LNCAP (cell line): ENCODE measurements at regions not wholly inside any gene's neighbourhood (a gene's known extent, or its start where the extent isn't known, plus 50 kb on each side); places are given as distances from the start of the nearest gene placed in this dataset.

Experiments
- TF ChIP-seq, protein P1 (sequence below): fragments of 450-650 bp; IDR thresholded peaks from 2 replicates; pipeline ENCODE4 v1.5.1; 2017; ENCODE audit warnings: mild to moderate bottlenecking

DNA sequence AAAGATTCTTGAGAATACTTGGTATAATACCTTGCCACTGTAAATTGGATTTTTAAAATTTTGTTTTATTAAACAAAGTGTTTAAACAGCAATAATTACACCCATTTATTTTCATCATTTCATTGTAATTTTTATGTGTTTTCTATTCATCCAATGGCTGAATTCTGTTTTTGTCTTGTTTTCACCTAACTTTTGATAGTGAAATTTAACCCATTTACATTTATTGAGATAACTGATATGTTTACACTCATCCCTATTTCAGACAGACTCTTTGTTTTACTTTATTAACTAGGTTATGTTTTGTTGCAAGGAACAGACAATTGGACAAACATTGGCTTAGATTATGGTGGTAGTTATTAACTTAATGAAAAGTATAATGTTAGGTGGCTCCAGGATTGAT, 113.1 kb upstream of the REG3A start:
- TF ChIP-seq, protein P1, sequence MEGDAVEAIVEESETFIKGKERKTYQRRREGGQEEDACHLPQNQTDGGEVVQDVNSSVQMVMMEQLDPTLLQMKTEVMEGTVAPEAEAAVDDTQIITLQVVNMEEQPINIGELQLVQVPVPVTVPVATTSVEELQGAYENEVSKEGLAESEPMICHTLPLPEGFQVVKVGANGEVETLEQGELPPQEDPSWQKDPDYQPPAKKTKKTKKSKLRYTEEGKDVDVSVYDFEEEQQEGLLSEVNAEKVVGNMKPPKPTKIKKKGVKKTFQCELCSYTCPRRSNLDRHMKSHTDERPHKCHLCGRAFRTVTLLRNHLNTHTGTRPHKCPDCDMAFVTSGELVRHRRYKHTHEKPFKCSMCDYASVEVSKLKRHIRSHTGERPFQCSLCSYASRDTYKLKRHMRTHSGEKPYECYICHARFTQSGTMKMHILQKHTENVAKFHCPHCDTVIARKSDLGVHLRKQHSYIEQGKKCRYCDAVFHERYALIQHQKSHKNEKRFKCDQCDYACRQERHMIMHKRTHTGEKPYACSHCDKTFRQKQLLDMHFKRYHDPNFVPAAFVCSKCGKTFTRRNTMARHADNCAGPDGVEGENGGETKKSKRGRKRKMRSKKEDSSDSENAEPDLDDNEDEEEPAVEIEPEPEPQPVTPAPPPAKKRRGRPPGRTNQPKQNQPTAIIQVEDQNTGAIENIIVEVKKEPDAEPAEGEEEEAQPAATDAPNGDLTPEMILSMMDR: no peak

DNA sequence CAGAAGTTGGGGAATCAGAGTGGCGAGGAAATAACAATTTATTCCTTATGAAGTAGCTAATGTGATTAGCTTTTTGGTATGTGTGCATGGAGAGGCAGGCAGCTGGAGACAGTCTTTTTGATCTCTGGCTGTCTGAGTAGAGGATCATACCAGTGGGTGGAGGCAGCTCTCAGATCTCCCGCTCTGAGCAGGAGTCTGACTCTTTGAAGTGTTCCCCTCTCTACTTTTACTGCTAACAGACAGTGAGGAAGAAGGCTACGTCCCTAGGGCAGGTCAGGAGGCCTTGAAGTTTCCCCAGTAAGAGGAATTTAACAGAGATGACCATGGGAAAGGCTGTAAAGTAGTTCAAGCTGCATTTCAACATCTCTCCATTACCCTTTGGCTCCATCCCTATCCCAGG, 111.9 kb upstream of the REG3A start:
- TF ChIP-seq, protein P1: no peak

DNA sequence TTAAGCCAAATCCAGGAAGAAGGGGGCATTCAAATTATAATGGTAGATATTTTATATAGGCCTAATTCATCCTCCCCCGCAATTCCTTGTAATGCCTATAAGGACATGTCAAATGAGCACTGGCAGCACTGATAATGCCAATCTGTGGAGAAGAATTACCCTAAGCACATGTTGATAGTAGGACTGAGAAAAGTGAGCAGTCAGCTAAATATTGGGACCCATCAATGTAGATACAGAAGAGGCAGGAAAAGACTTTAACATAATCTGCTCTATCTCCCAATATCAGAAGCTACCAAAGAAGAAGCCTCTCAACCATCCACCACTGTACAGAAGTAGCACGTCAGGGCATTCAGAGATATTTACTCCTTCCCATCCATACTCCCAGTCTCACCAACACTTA, 101.3 kb upstream of the REG3A start:
- TF ChIP-seq, protein P1: no peak

DNA sequence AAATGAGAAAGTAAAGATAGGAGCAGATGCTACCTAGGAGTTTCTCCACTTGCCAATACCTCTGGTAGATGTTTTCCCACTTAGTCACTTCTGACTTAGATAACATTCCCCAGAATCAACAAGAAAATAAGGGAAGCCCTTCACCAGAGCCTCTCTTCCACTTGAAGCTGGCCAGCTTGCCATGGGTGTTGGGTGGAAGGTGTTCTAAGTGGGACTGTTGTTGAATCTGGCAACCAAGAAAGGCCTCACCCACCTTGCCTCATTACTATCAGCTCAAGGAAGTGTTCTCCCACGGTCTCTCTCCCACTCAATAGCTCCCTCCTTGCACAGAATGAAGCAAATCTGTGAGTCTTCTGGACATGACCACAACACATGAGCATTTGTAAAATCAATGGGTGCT, 100.4 kb upstream of the REG3A start:
- TF ChIP-seq, protein P1: no peak

DNA sequence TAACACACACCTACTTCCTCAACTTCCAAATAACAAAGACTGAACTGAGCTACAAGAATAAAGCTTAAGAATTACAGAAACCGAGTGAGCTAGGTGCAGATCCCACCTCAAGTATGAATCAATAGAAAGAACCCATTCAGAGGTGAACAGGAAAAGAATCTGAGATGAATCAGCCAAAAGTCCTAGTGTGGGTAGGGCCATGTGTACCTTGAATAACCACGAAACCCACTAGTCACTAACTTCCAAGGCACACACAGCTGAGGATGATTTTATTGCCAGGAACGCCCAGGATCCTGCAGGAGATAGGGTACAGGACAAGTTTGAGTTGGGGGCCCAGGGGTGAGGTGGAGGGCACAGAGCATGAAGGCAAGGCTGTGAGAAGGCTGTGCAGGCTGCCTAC, 99.7 kb upstream of the REG3A start:
- TF ChIP-seq, protein P1: no peak

DNA sequence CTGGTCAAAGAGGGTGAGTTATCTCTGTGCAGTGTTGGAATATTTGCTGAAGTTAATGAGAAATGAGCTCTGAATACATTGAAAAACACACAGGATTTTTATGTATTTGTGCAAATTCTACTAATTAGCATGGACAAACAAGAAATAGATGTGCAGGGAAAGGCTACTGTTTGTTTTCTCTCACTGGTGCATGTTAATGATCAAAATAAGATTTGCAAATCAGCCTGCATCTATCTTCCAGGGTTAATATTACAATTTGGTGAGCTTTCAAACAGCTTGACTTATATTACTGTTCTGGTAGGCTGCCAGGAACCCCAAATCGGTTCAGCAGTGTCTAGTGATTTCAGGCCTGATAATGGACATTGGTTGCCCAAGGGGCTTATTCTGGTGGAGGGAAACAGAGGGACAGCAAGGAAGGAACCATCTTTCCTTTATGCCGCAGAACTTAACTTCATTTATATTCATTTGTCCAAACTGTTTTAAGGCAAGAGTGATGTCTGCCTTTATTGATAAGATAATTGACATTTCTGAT, 93.8 kb upstream of the REG3A start:
- TF ChIP-seq, protein P1: no peak

DNA sequence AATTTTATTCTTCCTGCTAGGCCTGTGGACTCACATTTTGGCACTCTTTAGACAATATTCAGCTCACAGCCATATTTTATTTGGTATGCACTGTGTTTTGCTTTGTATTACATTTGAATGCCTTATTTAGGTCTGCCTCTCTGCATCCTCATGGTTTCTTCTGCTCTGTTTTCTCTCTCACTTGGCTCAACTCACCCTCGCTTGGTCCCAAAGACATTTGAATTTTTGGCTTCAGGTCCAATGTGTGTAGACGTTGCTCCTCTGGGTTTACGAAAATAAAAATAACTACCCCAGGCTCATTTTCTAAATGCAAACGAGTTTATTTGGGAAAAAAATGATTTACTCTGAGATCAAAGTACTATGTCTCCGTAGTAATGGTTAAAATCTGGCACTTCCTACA, 91.1 kb upstream of the REG3A start:
- TF ChIP-seq, protein P1: no peak

DNA sequence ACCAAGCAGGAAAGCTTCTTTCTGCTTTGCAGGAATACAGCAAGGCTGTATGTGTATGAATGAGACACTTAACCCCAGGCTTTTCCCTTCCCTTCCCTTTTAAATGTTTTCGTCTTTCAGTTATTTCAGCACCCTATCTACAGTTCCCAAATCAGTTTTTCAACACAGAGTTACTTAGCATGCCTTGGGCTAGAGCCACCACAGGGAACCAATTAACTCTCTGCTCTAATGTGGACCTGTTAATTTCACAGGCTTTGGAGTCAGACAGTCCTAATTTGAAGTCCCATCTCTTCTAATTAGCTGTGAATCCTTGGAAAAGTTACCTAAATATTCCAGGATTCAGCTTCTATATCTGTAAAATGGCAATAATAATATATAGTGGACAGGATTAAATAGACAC, 89.2 kb upstream of the REG3A start:
- TF ChIP-seq, protein P1: no peak
